H54 (cell line): ENCODE measurements at regions not wholly inside any gene's neighbourhood (a gene's known extent, or its start where the extent isn't known, plus 50 kb on each side); places are given as distances from the start of the nearest gene placed in this dataset.
"Not testable (repeated sequence)": the region's sequence is repeated elsewhere in the genome, so short reads cannot be mapped to it uniquely, and the experiment has no call there.

Experiments
- DNase-seq: peaks from one replicate; pipeline ENCODE4 v3.0.0; 2011; ENCODE audit warnings: low spot score, mixed read lengths; ENCODE audit not compliant: insufficient read length
- FAIRE-seq: peaks from 3 replicates; lab custom pipeline; 2011; peaks lifted over from hg19 to GRCh38; lab: Jason Lieb, UNC
- POLR2A ChIP-seq: IDR thresholded peaks from 2 replicates; pipeline ENCODE4 v1.6.1; 2011; ENCODE audit warnings: low read depth, mild to moderate bottlenecking, low read length

DNA sequence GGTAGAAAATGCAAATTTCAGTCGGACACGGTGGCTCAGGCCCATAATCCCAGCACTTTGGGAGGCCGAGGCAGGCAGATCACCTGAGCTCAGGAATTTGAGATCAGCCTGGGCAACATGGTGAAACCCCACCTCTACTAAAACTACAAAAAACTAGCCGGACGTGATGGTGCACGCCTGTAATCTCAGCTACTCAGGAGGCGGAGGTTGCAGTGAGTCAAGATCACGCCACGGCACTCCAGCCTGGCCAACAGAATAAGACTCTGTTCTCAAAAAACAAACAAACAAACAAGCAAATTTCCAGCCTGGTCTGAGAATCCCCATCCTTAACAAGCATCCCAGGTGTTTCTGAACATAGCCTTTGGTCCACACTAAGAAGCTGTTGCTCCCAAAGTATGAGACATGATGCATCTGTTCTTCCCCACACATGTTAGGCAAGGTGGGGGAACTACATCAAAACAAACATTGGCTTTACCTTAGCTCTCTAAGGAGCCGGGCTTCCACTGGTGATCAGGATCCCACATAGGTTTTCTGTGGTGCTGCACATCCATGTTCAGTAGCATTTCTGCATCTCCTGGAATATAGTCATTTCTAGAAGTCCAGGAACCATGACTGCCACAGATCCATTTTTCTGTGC, 92.5 kb upstream of the DMRT1 start:
- no peak for DNase-seq
- TF ChIP-seq POLR2A = no peak
- no peak for FAIRE-seq

- DNase-seq (no peak), FAIRE-seq (no peak)
- TF ChIP-seq POLR2A = no peak
These were observed 91.8 kb upstream of the DMRT1 start for GRCh38 chr9:749716-750115.

DNA sequence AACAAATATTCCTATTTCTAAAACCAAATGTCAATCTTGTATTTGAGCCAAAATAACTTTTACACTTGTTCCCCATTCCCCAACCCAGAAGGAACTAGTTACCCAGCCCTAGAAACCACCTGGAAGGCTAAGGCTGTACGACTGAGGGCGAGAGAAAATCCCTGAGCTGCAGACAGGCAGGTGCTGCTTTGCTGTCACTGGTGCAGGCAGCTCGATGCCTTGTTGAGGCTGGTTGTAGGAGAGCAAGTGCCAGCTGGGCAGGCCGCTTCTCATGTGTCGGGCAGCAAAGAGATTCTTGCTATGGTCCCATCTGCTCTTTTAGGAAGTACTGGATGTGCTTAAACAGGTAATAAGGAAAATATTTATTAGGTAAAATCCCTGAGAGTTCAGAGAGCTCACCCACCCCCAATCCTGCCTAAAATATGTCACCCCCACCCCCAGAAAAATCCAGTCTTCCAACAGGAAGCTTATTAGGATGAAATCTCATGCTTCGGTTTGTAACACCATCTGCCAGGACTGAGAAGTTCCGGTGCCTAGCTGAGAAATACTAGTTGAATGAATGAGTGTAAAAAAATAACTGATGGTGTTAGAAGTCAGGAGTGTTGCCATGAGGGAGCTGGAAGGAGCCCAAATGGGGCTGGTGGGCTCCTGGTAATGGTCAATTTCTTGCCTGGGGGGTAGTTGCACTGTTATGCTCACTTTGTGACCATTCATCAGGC, 91.1 kb upstream of the DMRT1 start:
- no peak for DNase-seq
- no peak for FAIRE-seq

GRCh38 chr9:751137-752051, 90.1 kb upstream of the DMRT1 start:
- no peak for DNase-seq
- no peak for TF ChIP-seq POLR2A
- no peak for FAIRE-seq

More for the DNA sequence above, 91.1 kb upstream of the DMRT1 start:
- TF ChIP-seq POLR2A = no peak

- FAIRE-seq = no peak
- no peak for TF ChIP-seq POLR2A
- DNase-seq = peak; percentile 65
These were observed 89.3 kb upstream of the DMRT1 start for GRCh38 chr9:752201-752600.

GRCh38 chr9:752681-753200, 88.8 kb upstream of the DMRT1 start:
- no peak for TF ChIP-seq POLR2A
- FAIRE-seq = no peak
- DNase-seq = no peak

DNA sequence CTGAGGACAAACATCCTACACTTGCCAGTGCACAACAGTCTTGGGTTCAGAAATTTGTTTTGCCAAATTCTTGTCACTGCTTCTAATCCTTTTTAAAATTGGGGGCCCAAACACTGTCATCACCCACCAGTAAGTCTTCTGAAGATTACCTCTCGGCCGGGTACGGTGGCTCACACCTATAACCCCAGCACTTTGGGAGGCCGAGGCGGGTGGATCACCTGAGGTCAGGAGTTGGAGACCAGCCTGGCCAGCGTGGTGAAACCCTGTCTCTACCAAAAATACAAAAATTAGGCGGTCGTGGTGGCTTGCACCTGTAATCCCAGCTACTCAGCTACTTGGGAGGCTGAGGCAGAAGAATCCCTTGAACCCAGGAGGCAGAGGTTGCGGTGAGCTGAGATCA, 87.8 kb upstream of the DMRT1 start:
- DNase-seq, FAIRE-seq: not testable (repeated sequence)

GRCh38 chr9:754150-754931, 87.2 kb upstream of the DMRT1 start:
- no peak for FAIRE-seq
- no peak for DNase-seq
- TF ChIP-seq POLR2A = no peak

DNA sequence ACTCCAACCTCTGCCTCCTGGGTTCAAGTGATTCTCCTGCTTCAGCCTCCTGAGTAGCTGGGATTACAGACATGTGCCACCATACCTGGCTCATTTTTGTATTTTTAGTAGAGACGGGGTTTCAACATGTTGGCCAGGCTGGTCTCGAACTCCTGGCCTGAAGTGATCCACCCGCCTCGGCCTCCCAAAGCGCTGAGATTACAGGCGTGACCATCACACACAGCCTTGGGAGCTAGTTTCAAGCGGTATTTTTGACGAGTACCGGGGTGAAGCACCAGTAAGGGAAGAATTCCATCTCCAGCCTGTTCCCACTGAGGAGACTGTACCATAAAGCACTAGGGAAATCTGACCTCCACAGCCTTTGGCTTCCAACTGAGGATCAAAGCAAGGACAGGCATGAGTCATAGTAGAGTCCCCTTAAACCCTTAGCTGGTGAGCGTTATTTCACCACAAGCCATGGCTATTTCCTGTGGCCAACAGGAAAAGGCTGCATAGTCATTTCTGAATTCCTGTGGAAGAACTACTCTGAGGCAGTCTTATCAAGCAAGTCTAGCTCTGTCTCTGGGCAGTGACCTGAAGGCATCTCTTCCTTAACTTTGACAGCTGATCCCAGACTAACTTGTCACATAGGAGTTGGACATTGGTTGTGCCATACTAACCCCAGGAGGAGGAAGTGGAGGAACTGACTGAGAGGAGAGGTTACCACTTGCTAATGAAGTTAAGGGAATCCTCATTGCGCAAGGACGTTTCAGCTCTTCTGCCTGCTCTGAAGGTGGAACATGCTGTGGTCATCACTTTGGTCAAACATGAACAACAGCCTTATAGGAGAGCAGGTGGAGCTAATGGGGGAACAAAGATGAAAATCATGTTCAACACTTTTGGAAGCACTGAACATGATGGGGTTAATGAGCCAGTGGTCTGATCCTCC, 85.8 kb upstream of the DMRT1 start:
- FAIRE-seq (peak; percentile 91), DNase-seq (peak; percentile 65)
- TF ChIP-seq POLR2A = no peak

DNA sequence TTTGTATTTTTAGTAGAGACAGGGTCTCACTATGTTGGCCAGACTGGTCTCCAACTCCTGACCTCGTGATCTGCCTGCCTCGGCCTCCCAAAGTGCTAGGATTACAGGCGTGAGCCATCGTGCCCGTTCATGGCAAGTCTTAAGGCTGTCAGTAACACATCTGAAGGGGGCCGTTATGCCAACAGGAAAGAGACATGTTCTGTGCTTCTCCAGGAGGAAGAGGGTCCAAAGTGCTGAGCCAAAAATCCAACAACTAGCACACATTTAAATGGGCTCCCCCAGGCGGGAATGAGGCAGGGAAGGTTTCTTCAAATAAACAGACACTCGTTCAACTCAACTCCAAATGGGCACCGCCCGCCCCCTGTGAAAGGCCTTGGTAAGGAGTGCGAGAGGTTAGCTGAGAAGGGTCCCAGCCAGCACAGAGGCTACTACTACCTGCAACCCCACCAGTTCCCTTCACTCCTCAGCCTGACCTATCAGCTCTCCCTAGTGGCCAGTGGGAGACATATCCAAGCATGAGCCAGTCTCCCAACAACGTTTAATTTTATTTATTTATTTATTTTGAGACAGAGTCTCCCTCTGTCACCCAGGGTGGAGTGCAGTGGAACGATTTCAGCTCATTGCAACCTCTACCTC, 84.1 kb upstream of the DMRT1 start:
- DNase-seq (peak; percentile 45), FAIRE-seq (no peak)
- no peak for TF ChIP-seq POLR2A

GRCh38 chr9:758146-758545, 83.4 kb upstream of the DMRT1 start:
- FAIRE-seq = no peak

GRCh38 chr9:759541-759940, 82.0 kb upstream of the DMRT1 start:
- no peak for TF ChIP-seq POLR2A
- DNase-seq = no peak
- no peak for FAIRE-seq

More at GRCh38 chr9:758146-758545, 83.4 kb upstream of the DMRT1 start:
- no peak for TF ChIP-seq POLR2A
- DNase-seq = no peak
